ENCODE measurements at regions not wholly inside any gene's neighbourhood (a gene's known extent, or its start where the extent isn't known, plus 50 kb on each side); places are given as distances from the start of the nearest gene placed in this dataset.

DNA sequence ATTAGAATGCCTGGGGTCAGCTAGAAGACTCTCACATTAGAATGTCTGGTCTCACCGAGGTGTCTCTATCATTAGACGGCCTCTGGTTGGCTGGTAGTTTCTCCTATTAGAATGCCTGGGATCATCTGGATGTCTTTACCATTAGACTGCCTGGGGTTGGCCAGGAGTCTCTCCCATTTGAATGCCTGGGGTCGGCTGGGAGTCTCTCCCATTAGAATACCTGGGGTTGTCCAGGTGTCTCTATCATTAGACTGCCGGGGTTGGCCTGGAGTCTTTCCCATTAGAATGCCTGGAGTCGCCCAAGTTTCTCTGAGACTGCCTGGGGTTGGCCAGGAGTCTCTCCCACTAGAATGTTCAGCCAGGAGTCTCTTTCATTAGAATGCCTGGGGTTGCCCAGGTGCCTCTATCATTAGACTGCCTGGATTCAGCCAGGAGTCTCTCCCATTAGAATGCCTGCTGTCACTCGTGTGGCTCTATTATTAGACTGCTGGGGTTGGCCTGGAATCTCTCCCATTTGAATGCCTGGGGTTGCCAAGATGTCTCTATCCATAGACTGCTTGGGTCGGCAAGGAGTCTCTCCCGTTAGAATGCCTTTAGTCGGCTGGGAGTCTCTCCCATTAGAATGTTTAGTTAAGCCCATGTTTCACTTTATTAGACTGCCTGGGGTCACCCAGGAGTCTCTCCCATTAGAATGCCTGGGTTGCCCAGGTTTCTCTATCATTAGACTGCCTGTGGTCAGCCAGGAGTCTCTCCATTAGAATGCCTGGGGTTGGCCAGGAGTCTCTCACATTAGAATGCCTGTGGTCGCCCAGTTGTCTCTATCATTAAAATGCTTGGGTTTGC, 1467.8 kb downstream of the UQCRFS1 start:
- ATAC-seq (no peak), DNase-seq (no peak)
- Histone ChIP-seq H3K36me3 (no peaks in the 10 kb centered on the region), H3K27me3 (no peaks in the 10 kb centered on the region), H3K27ac (no peak overlapping the region), H3K9me3 (no peaks in the 10 kb centered on the region), H3K4me1 (peaks cover 7% of the 10 kb centered on the region), H3K4me3 (no peak overlapping the region)
- intact Hi-C loops (cut with DNase I), result no loop called here
- TF ChIP-seq, protein P1, sequence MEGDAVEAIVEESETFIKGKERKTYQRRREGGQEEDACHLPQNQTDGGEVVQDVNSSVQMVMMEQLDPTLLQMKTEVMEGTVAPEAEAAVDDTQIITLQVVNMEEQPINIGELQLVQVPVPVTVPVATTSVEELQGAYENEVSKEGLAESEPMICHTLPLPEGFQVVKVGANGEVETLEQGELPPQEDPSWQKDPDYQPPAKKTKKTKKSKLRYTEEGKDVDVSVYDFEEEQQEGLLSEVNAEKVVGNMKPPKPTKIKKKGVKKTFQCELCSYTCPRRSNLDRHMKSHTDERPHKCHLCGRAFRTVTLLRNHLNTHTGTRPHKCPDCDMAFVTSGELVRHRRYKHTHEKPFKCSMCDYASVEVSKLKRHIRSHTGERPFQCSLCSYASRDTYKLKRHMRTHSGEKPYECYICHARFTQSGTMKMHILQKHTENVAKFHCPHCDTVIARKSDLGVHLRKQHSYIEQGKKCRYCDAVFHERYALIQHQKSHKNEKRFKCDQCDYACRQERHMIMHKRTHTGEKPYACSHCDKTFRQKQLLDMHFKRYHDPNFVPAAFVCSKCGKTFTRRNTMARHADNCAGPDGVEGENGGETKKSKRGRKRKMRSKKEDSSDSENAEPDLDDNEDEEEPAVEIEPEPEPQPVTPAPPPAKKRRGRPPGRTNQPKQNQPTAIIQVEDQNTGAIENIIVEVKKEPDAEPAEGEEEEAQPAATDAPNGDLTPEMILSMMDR (IDR thresholded peaks at IDR 0.05), result no peak

DNA sequence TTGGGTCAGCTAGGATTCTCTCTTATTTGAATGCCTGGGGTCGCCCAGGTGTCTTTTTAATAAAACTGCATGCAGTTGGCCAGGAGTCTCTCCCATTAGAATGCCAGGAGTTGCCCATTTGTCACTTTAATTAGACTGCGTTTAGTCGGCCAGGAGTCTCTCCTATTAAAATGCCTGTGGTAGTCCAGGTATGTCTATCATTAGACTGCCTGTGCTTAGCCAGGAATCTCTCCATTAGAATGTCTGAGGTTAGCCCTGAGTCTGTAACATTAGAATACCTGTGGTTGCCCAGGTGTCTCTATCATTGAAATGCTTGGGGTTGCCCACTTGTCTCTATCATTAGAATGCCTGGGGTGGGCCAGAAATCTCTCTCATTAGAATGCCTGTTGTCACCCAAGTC, 1470.9 kb downstream of the UQCRFS1 start:
- DNase-seq, result peak; percentile 2
- Histone ChIP-seq H3K36me3 (no peaks in the 10 kb centered on the region), H3K4me3 (no peak overlapping the region), H3K9me3 (no peaks in the 10 kb centered on the region), H3K4me1 (peaks cover 6% of the 10 kb centered on the region), H3K27ac (no peak overlapping the region), H3K27me3 (no peaks in the 10 kb centered on the region)
- intact Hi-C loops (cut with DNase I), result no loop called here
- no peak for ATAC-seq
- TF ChIP-seq, protein P1 (IDR thresholded peaks at IDR 0.05), result no peak

DNA sequence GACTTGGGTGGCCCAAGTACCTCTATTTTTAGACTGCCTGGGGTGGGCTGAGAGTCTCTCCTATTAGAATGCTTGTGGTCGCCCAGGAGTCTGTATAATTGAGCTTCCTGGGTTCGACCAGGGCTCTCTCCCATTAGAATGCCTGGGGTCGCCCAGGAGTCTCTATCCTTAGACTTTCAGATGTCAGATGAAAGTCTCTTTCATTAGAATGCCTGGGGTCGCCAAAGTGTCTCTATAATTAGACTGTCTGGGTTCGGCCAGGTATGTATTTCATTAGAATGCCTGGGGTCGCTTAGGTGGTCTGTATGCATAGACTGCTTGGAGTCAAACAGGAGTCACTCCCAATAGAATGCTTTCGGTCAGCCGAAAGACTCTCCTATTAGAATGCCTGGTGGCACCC, 1471.7 kb downstream of the UQCRFS1 start:
- no peak overlapping the region for H3K27ac ChIP-seq
- H3K27me3 ChIP-seq, result no peaks in the 10 kb centered on the region
- no peaks in the 10 kb centered on the region for H3K9me3 ChIP-seq
- ATAC-seq, result no peak
- DNase-seq, result no peak
- no peaks in the 10 kb centered on the region for H3K36me3 ChIP-seq
- no peak overlapping the region for H3K4me3 ChIP-seq
- TF ChIP-seq, protein P1 (IDR thresholded peaks at IDR 0.05), result no peak
- intact Hi-C loops (cut with DNase I), result no loop called here
- no peaks in the 10 kb centered on the region for H3K4me1 ChIP-seq

DNA sequence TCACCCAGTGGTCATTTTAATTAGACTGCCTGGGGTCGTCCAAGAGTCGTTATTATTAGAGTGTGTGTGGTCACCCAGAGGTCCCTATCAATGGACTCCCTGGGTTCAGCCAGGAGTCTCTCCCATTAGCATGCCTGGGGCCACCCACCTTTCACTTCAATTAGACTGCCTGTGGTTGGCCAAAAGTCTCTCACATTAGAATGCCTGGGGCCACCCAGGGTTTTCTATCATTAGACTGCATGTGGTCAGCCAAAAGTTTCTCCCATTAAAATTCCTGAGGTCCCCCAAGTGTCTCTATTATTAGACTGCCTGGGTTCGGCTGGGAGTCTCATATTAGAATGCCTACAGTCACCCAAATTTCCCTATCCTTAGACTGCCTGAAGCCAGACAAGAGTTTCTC, 1472.6 kb downstream of the UQCRFS1 start:
- DNase-seq (no peak), ATAC-seq (no peak)
- Histone ChIP-seq H3K4me1 (no peaks in the 10 kb centered on the region), H3K36me3 (no peaks in the 10 kb centered on the region), H3K9me3 (no peaks in the 10 kb centered on the region), H3K27me3 (no peaks in the 10 kb centered on the region), H3K27ac (no peak overlapping the region), H3K4me3 (no peak overlapping the region)
- intact Hi-C loops (cut with DNase I), result no loop called here
- TF ChIP-seq, protein P1 (IDR thresholded peaks at IDR 0.05), result no peak

DNA sequence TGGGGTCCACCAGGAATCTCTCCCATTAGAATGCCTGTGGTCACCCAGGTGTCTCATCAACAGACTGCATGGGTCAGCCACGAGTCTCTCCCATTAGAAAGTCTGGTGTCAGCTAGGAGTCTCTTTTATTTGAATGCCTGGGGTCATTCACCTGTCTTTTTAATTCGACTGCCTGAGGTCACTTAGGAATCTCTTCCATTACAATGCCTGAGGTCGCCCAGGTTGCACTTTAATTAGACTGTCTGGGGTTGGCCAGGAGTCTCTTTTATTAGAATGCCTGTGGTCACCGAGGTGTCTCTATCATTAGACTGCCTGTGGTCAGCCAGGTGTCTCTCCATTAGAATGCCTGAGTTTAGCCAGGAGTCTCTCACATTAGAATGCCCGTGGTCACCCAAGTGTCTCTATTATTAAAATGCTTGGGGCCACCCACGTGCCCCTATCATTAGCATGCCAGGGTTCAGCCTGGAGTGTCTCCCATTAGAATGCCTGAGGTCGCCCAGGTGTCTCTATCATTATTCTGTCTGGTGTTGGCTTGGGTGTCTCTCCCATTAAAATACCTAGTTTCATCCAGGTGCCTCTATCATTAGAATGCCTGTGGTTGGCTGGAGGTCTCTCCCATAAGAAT, 1474.3 kb downstream of the UQCRFS1 start:
- no peak for ATAC-seq
- Histone ChIP-seq H3K4me3 (no peak overlapping the region), H3K9me3 (no peaks in the 10 kb centered on the region), H3K4me1 (no peaks in the 10 kb centered on the region), H3K36me3 (no peaks in the 10 kb centered on the region), H3K27ac (no peak overlapping the region), H3K27me3 (no peaks in the 10 kb centered on the region)
- intact Hi-C loops (cut with DNase I), result no loop called here
- TF ChIP-seq, protein P1 (IDR thresholded peaks at IDR 0.05), result no peak
- no peak for DNase-seq

Measured in upper lobe of right lung (tissue), 1 donor.